Natural killer cell (primary cell): ENCODE measurements at regions not wholly inside any gene's neighbourhood (a gene's known extent, or its start where the extent isn't known, plus 50 kb on each side); places are given as distances from the start of the nearest gene placed in this dataset.
A peak's percentile ranks its signal among the peaks of the same experiment; 100 is the strongest.

Experiments
- ATAC-seq, 3 donors: fragments of 150-1000 bp in 2 of 3; fragments of 200-7000 bp in 1 of 3; cut with Tn5 transposase; 1 replicate in 1 of 3; 2 replicates in 2 of 3; pipeline ENCODE4 v1.10.0; 2021; ENCODE audit warnings: mild to moderate bottlenecking in 2 of 3, moderate library complexity in 2 of 3
- DNase-seq, 2 donors: peaks; one replicate each; pipeline versions ENCODE4 v3.0.0 to v3.0.0-alpha.2; 2013 to 2021; ENCODE audit warnings: mixed read lengths in 1 of 2
- H3K27ac ChIP-seq: one replicate; pipeline ENCODE4 v1.5.1; 2013; ENCODE audit warnings: mild to moderate bottlenecking, low read length
- H3K27me3 ChIP-seq: one replicate; pipeline ENCODE4 v1.6.1; 2013; ENCODE audit warnings: low read length; ENCODE audit not compliant: control insufficient read depth, insufficient read depth
- H3K36me3 ChIP-seq: one replicate; pipeline ENCODE4 v1.6.1; 2013; ENCODE audit warnings: low read length; ENCODE audit not compliant: control insufficient read depth, insufficient read depth
- H3K4me1 ChIP-seq: one replicate; pipeline ENCODE4 v1.6.1; 2013; ENCODE audit warnings: low read length; ENCODE audit not compliant: control insufficient read depth, insufficient read depth
- H3K4me3 ChIP-seq: one replicate; pipeline ENCODE4 v1.5.1; 2013; ENCODE audit warnings: low read length
- H3K9me3 ChIP-seq: one replicate; pipeline ENCODE4 v1.6.1; 2013; ENCODE audit warnings: low read length; ENCODE audit not compliant: control insufficient read depth, insufficient read depth
- H3K27ac Mint-ChIP-seq, 2 donors: one replicate each; pipeline ENCODE4 v1.8.0; 2022; ENCODE audit warnings: mild to moderate bottlenecking in 2 of 2, mixed read lengths in 2 of 2, moderate library complexity in 1 of 2
- H3K27me3 Mint-ChIP-seq, 2 donors: one replicate each; pipeline ENCODE4 v1.8.0; 2022; ENCODE audit warnings: low read depth in 2 of 2, mixed read lengths in 2 of 2
- H3K36me3 Mint-ChIP-seq: one replicate; pipeline ENCODE4 v1.8.0; 2022; ENCODE audit warnings: mixed read lengths
- H3K4me1 Mint-ChIP-seq, 2 donors: one replicate each; pipeline ENCODE4 v1.8.0; 2022; ENCODE audit warnings: mixed read lengths in 2 of 2
- H3K4me3 Mint-ChIP-seq: one replicate; pipeline ENCODE4 v1.8.0; 2022; ENCODE audit warnings: mild to moderate bottlenecking, moderate library complexity, mixed read lengths
- H3K9me3 Mint-ChIP-seq, 2 donors: one replicate each; pipeline ENCODE4 v1.8.0; 2022; ENCODE audit warnings: mixed read lengths in 2 of 2
- CTCF ChIP-seq: fragments of 200-600 bp; IDR thresholded peaks from one replicate; pipeline ENCODE4 v1.8.0; 2022; ENCODE audit warnings: antibody characterized with exemption
- WGBS: methylation state at CpG from one replicate; pipeline ENCODE4 v1.1.7; 2013; ENCODE audit warnings: missing lambda C conversion rate; ENCODE audit not compliant: insufficient coverage; 5-methylcytosine and 5-hydroxymethylcytosine counted together
- intact Hi-C: fragments of 100-400 bp; cut with micrococcal nuclease; formaldehyde crosslinking; loops from one replicate; pipeline ENCODE4 v1.14.2; 2022

- DNase-seq = no peak
- 93% methylated on average over 5 of the region's 5 CpGs for WGBS
- no peaks in the 10 kb centered on the region for H3K9me3 ChIP-seq
- H3K4me1 Mint-ChIP-seq = no peaks in the 10 kb centered on the region
- H3K27me3 Mint-ChIP-seq = peaks cover 0 to 8% of the 10 kb centered on the region in 2 donors
- H3K4me3 Mint-ChIP-seq = no peak overlapping the region
- ATAC-seq = peak in 1 of 3 donors; percentile 36
- H3K27ac ChIP-seq = no peak overlapping the region
- H3K9me3 Mint-ChIP-seq = no peaks in the 10 kb centered on the region
- H3K36me3 ChIP-seq = no peaks in the 10 kb centered on the region
- no peak overlapping the region for H3K4me3 ChIP-seq
- no peak overlapping the region for H3K27ac Mint-ChIP-seq
- H3K36me3 Mint-ChIP-seq = no peaks in the 10 kb centered on the region
- TF ChIP-seq CTCF = no peak
- intact Hi-C loops = no loop called here
- H3K4me1 ChIP-seq = no peaks in the 10 kb centered on the region
- no peaks in the 10 kb centered on the region for H3K27me3 ChIP-seq
These were observed 88.9 kb downstream of the MATN1 start for GRCh38 chr1:30634507-30634906.

GRCh38 chr1:30633294-30633693, 90.1 kb downstream of the MATN1 start:
- Mint-ChIP-seq H3K4me1 (no peaks in the 10 kb centered on the region), H3K4me3 (no peak overlapping the region), H3K36me3 (no peaks in the 10 kb centered on the region), H3K9me3 (no peaks in the 10 kb centered on the region), H3K27ac (no peak overlapping the region), H3K27me3 (peaks cover 8 to 11% of the 10 kb centered on the region in 2 donors)
- Histone ChIP-seq H3K9me3 (no peaks in the 10 kb centered on the region), H3K27ac (no peak overlapping the region), H3K4me1 (no peaks in the 10 kb centered on the region), H3K36me3 (no peaks in the 10 kb centered on the region), H3K4me3 (no peak overlapping the region), H3K27me3 (no peaks in the 10 kb centered on the region)
- ATAC-seq (no peak), DNase-seq (no peak)
- 94% methylated on average over 2 of the region's 4 CpGs for WGBS
- intact Hi-C loops = no loop called here
- no peak for TF ChIP-seq CTCF

DNA sequence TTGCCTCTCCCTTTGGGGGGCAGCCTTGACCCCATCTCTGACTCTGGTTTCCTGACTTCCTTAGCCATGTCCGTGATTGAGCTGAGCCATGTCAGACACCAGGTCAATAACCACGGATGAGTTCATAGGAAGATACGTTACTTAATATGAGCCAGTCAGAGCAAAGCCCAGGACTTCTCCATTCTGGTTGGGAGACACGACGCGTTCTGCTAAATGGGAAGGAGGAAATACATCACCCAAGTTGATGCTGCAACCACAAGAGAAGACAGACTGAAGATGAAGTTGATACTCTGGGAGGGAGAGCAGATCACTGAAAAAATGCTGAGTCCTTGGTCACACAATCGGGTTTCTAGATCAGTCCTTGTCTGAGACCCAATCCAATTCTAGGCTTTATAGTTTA, 90.9 kb downstream of the MATN1 start:
- Histone ChIP-seq H3K27ac (no peak overlapping the region), H3K36me3 (no peaks in the 10 kb centered on the region), H3K4me3 (no peak overlapping the region), H3K9me3 (peaks cover 2% of the 10 kb centered on the region), H3K4me1 (no peaks in the 10 kb centered on the region), H3K27me3 (no peaks in the 10 kb centered on the region)
- Mint-ChIP-seq H3K9me3 (peaks cover 0 to 3% of the 10 kb centered on the region in 2 donors), H3K36me3 (no peaks in the 10 kb centered on the region), H3K27me3 (peaks cover 7 to 19% of the 10 kb centered on the region in 2 donors), H3K4me1 (no peaks in the 10 kb centered on the region), H3K27ac (no peak overlapping the region), H3K4me3 (no peak overlapping the region)
- ATAC-seq = no peak
- 52% methylated on average over 7 of the region's 7 CpGs for WGBS
- intact Hi-C loops = no loop called here
- TF ChIP-seq CTCF = no peak
- no peak for DNase-seq

- no peaks in the 10 kb centered on the region for H3K4me1 ChIP-seq
- H3K27ac Mint-ChIP-seq = no peak overlapping the region
- no peak overlapping the region for H3K4me3 ChIP-seq
- peaks cover 3 to 24% of the 10 kb centered on the region in 2 donors for H3K27me3 Mint-ChIP-seq
- WGBS = no CpG with 5 or more reads among the region's 2 CpGs
- no peaks in the 10 kb centered on the region for H3K36me3 Mint-ChIP-seq
- H3K27me3 ChIP-seq = no peaks in the 10 kb centered on the region
- intact Hi-C loops = no loop called here
- no peak for TF ChIP-seq CTCF
- peaks cover 4% of the 10 kb centered on the region in 2 donors for H3K9me3 Mint-ChIP-seq
- H3K4me3 Mint-ChIP-seq = no peak overlapping the region
- no peak for DNase-seq
- no peaks in the 10 kb centered on the region for H3K4me1 Mint-ChIP-seq
- peaks cover 10% of the 10 kb centered on the region for H3K9me3 ChIP-seq
- H3K36me3 ChIP-seq = no peaks in the 10 kb centered on the region
- no peak for ATAC-seq
- H3K27ac ChIP-seq = no peak overlapping the region
These were observed 91.7 kb downstream of the MATN1 start for GRCh38 chr1:30631700-30632099.
